ENCODE measurements at regions not wholly inside any gene's neighbourhood (a gene's known extent, or its start where the extent isn't known, plus 50 kb on each side); places are given as distances from the start of the nearest gene placed in this dataset.
"Not testable (repeated sequence)": the region's sequence is repeated elsewhere in the genome, so short reads cannot be mapped to it uniquely, and the experiment has no call there.

DNA sequence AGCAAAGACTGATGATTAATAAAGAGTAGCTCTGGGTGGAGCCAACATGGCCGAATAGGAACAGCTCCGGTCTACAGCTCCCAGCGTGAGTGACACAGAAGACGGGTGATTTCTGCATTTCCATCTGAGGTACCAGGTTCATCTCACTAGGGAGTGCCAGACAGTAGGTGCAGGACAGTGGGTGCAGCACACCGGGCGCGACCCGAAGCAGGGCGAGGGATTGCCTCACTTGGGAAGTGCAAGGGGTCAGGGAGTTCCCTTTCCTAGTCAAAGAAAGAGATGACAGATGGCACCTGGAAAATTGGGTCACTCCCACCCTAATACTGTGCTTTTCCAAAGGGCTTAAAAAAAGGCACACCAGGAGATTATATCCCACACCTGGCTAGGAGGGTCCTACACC is 533.4 kb upstream of the LRATD1 start:
- H3K9me3 ChIP-seq (ENCODE audit: control insufficient read depth in 1 of 2, low read length in 2 of 2); H3K4me3 ChIP-seq (ENCODE audit: low read depth in 1 of 2, low read length in 2 of 2); H3K27me3 ChIP-seq (ENCODE audit: low read depth, low read length); H3K36me3 ChIP-seq (ENCODE audit: control insufficient read depth in 1 of 2, insufficient read depth in 2 of 2, low read length in 2 of 2); H3K4me1 ChIP-seq (ENCODE audit: control insufficient read depth in 1 of 2, insufficient read depth in 2 of 2, low read length in 2 of 2); H3K27ac ChIP-seq (ENCODE audit: low read length): not testable (repeated sequence)

DNA sequence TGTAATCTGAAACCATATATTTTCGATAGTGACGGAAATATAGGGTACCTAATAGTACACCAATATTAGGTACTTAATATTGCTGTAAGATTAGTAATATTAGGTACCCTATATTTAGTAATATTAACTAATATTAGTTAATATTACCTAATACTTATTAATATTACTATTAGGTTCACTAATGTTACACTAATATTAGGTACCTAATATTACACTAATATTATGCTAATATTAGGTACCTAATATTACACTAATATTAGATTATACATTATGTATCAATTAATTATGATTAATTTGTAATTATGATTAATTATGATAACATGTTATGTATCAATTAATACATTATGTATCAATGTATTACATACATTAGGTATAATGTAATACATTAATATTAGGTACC is 518.2 kb upstream of the LRATD1 start:
- Histone ChIP-seq H3K36me3 (ENCODE audit: control insufficient read depth in 1 of 2, insufficient read depth in 2 of 2, low read length in 2 of 2) (no peaks in the 10 kb centered on the region), H3K4me1 (ENCODE audit: control insufficient read depth in 1 of 2, insufficient read depth in 2 of 2, low read length in 2 of 2) (no peaks in the 10 kb centered on the region), H3K4me3 (ENCODE audit: low read depth in 1 of 2, low read length in 2 of 2) (no peak overlapping the region), H3K27ac (ENCODE audit: low read length) (no peak overlapping the region), H3K27me3 (ENCODE audit: low read depth, low read length) (no peaks in the 10 kb centered on the region), H3K9me3 (ENCODE audit: control insufficient read depth in 1 of 2, low read length in 2 of 2) (no peaks in the 10 kb centered on the region)

DNA sequence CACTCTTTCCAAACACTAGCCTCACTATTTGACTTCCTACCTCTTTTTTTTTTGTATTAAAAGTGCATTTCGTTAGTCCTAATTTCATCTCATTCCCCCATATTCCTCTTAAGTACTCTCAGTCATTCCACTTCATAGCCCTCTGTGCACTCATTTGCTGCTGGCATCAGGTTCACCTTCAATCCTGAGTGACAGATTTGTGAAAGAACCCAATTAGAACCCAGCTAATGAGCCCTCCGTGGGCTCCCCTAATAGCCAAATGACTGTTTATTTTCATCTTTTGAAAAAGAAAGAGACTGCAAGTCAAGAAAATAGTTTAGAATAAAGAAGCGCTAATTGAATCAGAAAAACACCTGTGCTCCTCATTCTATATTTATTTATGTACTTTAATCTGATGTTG is 512.1 kb upstream of the LRATD1 start:
- Histone ChIP-seq H3K4me3 (ENCODE audit: low read depth in 1 of 2, low read length in 2 of 2) (no peak overlapping the region), H3K36me3 (ENCODE audit: control insufficient read depth in 1 of 2, insufficient read depth in 2 of 2, low read length in 2 of 2) (no peaks in the 10 kb centered on the region), H3K9me3 (ENCODE audit: control insufficient read depth in 1 of 2, low read length in 2 of 2) (no peaks in the 10 kb centered on the region), H3K4me1 (ENCODE audit: control insufficient read depth in 1 of 2, insufficient read depth in 2 of 2, low read length in 2 of 2) (no peaks in the 10 kb centered on the region), H3K27me3 (ENCODE audit: low read depth, low read length) (no peaks in the 10 kb centered on the region), H3K27ac (ENCODE audit: low read length) (no peak overlapping the region)

DNA sequence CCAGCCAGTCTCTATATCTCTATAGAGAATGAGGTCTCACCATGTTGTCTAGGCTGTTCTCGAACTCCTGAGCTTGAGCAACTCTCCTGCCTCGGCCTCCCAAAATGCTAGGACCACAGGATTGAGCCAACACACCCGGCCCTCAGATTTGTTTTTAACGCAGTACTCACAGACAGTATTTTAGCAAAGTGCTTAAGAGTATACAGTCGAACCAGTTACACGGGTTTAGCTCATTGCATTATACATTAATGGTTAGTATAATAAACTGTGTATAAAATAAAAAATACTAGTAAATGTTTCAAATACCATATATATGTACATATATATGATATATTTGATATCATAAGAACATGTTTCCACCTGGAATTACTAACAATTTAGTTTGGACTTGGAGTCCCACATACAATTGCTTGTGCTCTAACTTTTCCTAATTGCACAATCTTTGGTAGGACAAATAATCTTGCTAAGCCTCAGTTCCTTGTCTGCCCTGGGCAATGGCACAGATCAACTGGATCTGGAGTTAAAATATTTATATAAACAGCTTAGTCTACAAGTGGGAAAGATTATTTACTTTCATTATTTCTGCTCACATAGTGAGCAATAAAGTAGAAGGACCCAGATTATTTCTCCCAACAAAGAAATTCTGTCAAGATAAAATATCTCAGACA is 508.9 kb upstream of the LRATD1 start:
- no peaks in the 10 kb centered on the region for H3K27me3 ChIP-seq (ENCODE audit: low read depth, low read length)
- H3K27ac ChIP-seq (ENCODE audit: low read length): no peak overlapping the region
- H3K9me3 ChIP-seq (ENCODE audit: control insufficient read depth in 1 of 2, low read length in 2 of 2): no peaks in the 10 kb centered on the region
- no peaks in the 10 kb centered on the region for H3K4me1 ChIP-seq (ENCODE audit: control insufficient read depth in 1 of 2, insufficient read depth in 2 of 2, low read length in 2 of 2)
- no peaks in the 10 kb centered on the region for H3K36me3 ChIP-seq (ENCODE audit: control insufficient read depth in 1 of 2, insufficient read depth in 2 of 2, low read length in 2 of 2)
- H3K4me3 ChIP-seq (ENCODE audit: low read depth in 1 of 2, low read length in 2 of 2): no peak overlapping the region

DNA sequence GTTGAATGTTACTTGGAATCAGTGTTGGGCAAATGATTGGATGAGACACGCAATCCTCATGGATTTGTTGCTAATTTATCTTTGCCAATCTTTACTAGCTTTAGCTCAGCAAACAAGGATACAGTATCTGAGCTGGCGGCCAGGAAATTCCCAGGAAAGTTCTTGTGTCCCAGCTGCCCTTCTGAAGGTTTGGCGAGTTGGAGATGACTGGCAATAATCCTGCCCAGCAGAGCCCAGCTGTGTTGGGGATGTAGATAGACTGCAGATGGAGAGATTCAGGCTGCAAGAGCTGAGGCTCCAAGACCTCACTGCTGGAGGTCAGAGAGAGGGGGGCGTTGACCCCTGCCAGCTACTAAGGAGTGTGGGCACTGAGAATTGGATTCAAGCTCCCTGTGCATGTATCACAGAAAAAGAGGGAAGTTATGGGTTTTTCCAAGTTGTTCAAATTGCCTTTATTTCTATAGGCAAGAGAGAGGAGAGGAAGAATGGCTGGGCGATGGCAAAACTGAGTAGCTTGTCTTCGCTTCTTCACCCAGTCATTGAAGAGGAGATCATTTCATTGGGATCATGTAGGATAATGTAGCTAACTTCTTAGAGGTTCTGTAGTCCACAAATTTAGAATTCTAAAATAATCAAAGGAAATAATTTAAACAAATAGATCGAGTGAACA is 506.8 kb upstream of the LRATD1 start:
- Histone ChIP-seq H3K27ac (ENCODE audit: low read length) (no peak overlapping the region), H3K9me3 (ENCODE audit: control insufficient read depth in 1 of 2, low read length in 2 of 2) (no peaks in the 10 kb centered on the region), H3K4me3 (ENCODE audit: low read depth in 1 of 2, low read length in 2 of 2) (no peak overlapping the region), H3K4me1 (ENCODE audit: control insufficient read depth in 1 of 2, insufficient read depth in 2 of 2, low read length in 2 of 2) (no peaks in the 10 kb centered on the region), H3K36me3 (ENCODE audit: control insufficient read depth in 1 of 2, insufficient read depth in 2 of 2, low read length in 2 of 2) (no peaks in the 10 kb centered on the region), H3K27me3 (ENCODE audit: low read depth, low read length) (no peaks in the 10 kb centered on the region)

DNA sequence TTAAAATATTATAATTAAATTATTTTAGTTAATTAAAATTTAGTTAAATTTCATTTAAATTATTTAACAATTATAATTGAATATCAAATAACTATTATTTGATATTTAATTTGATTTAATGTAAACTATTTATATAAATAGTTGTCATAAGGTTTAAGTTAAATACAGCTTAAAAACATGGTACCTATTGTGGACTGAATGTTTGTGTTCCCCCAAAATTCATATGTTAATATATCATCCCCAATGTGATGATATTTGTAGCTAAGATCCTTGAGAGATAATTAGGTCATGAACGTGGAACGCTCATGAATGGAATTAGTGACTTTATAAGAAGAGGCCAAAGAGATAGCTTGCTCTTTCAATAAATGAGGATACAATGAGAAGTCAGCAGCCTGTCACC is 505.7 kb upstream of the LRATD1 start:
- H3K27me3 ChIP-seq (ENCODE audit: low read depth, low read length): no peaks in the 10 kb centered on the region
- H3K27ac ChIP-seq (ENCODE audit: low read length): no peak overlapping the region
- no peaks in the 10 kb centered on the region for H3K4me1 ChIP-seq (ENCODE audit: control insufficient read depth in 1 of 2, insufficient read depth in 2 of 2, low read length in 2 of 2)
- H3K4me3 ChIP-seq (ENCODE audit: low read depth in 1 of 2, low read length in 2 of 2): no peak overlapping the region
- no peaks in the 10 kb centered on the region for H3K9me3 ChIP-seq (ENCODE audit: control insufficient read depth in 1 of 2, low read length in 2 of 2)
- H3K36me3 ChIP-seq (ENCODE audit: control insufficient read depth in 1 of 2, insufficient read depth in 2 of 2, low read length in 2 of 2): no peaks in the 10 kb centered on the region

DNA sequence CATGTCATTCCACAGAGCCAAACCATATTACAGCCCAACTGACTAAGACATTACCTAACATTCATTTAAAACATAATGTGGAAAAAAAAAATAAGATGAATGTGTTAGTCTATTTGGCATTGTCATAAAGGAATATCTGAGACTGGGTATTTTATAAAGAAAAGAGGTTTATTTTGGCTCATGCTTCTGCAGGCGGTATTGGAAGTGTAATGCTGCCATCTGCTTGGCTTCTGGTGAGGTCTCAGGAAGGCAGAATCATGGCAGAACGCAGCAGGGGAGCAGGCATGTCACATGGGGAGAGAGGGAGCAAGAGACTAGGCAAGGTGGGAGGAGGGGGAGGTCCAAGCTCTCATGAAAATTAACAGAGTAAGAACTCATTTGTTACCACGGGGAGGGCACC is 504.8 kb upstream of the LRATD1 start:
- Histone ChIP-seq H3K27ac (ENCODE audit: low read length) (no peak overlapping the region), H3K27me3 (ENCODE audit: low read depth, low read length) (no peaks in the 10 kb centered on the region), H3K4me3 (ENCODE audit: low read depth in 1 of 2, low read length in 2 of 2) (no peak overlapping the region), H3K9me3 (ENCODE audit: control insufficient read depth in 1 of 2, low read length in 2 of 2) (no peaks in the 10 kb centered on the region), H3K36me3 (ENCODE audit: control insufficient read depth in 1 of 2, insufficient read depth in 2 of 2, low read length in 2 of 2) (no peaks in the 10 kb centered on the region), H3K4me1 (ENCODE audit: control insufficient read depth in 1 of 2, insufficient read depth in 2 of 2, low read length in 2 of 2) (no peaks in the 10 kb centered on the region)

DNA sequence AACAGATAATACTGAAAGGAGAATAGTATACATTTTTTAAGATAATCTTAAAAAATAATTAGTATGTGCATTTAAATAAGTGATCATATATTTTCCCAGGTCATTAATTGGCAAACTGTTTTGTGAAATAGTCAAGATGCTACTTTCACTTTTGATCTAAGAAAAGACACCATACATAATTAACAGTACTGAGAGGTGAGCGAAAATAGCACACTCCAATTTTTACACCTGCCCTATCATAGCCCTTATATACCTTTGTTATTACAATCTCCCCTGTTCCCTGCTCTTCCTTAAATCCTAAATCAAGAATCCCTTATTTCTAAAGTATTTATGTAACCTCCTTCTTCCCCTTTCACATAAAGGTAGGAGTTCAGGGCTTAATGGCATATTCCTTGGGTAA is 500.1 kb upstream of the LRATD1 start:
- H3K36me3 ChIP-seq (ENCODE audit: control insufficient read depth in 1 of 2, insufficient read depth in 2 of 2, low read length in 2 of 2): no peaks in the 10 kb centered on the region
- no peak overlapping the region for H3K4me3 ChIP-seq (ENCODE audit: low read depth in 1 of 2, low read length in 2 of 2)
- no peaks in the 10 kb centered on the region for H3K9me3 ChIP-seq (ENCODE audit: control insufficient read depth in 1 of 2, low read length in 2 of 2)
- H3K4me1 ChIP-seq (ENCODE audit: control insufficient read depth in 1 of 2, insufficient read depth in 2 of 2, low read length in 2 of 2): no peaks in the 10 kb centered on the region
- no peak overlapping the region for H3K27ac ChIP-seq (ENCODE audit: low read length)
- no peaks in the 10 kb centered on the region for H3K27me3 ChIP-seq (ENCODE audit: low read depth, low read length)

DNA sequence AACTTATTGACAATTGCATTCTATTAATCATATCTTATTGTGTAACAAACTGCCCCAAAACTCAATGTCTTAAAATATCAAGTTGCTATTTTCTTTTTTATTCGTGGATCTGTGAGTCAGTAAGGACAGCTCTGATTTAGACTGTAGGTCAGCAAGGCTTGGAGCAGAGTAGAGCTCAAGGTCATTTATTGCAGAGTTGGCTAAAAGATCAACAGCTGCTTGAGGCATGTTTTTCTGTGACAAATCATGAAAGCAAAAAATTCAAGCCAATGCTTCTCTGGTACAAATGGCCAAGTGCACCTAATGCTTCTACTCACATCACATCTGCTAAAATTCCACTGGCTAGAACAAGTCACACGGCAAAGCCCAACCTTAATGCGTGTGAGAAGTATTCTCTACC is 497.7 kb upstream of the LRATD1 start:
- Histone ChIP-seq H3K27me3 (ENCODE audit: low read depth, low read length) (no peaks in the 10 kb centered on the region), H3K36me3 (ENCODE audit: control insufficient read depth in 1 of 2, insufficient read depth in 2 of 2, low read length in 2 of 2) (no peaks in the 10 kb centered on the region), H3K9me3 (ENCODE audit: control insufficient read depth in 1 of 2, low read length in 2 of 2) (no peaks in the 10 kb centered on the region), H3K27ac (ENCODE audit: low read length) (no peak overlapping the region), H3K4me3 (ENCODE audit: low read depth in 1 of 2, low read length in 2 of 2) (no peak overlapping the region), H3K4me1 (ENCODE audit: control insufficient read depth in 1 of 2, insufficient read depth in 2 of 2, low read length in 2 of 2) (no peaks in the 10 kb centered on the region)

DNA sequence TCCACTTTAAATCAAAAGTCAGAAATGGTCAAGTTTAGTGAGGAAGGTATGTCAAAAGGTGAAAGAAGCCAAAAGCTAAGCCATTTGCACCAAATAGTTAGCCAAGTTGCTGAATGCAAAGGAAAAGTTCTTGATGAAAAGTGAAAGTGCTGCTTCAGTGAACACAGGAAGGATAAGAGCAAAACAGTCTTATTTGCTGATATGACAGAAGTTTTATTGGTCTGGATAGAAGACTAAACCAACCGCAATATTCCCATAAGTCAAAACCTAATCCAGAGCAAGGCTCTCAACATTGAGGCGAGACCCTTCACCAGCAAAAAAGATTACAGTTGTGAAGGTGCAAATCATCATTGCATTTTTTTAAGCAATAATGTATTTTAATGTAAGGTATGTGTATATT is 496.5 kb upstream of the LRATD1 start:
- H3K27ac ChIP-seq (ENCODE audit: low read length): no peak overlapping the region
- no peaks in the 10 kb centered on the region for H3K4me1 ChIP-seq (ENCODE audit: control insufficient read depth in 1 of 2, insufficient read depth in 2 of 2, low read length in 2 of 2)
- H3K4me3 ChIP-seq (ENCODE audit: low read depth in 1 of 2, low read length in 2 of 2): no peak overlapping the region
- H3K36me3 ChIP-seq (ENCODE audit: control insufficient read depth in 1 of 2, insufficient read depth in 2 of 2, low read length in 2 of 2): no peaks in the 10 kb centered on the region
- no peaks in the 10 kb centered on the region for H3K27me3 ChIP-seq (ENCODE audit: low read depth, low read length)
- no peaks in the 10 kb centered on the region for H3K9me3 ChIP-seq (ENCODE audit: control insufficient read depth in 1 of 2, low read length in 2 of 2)

DNA sequence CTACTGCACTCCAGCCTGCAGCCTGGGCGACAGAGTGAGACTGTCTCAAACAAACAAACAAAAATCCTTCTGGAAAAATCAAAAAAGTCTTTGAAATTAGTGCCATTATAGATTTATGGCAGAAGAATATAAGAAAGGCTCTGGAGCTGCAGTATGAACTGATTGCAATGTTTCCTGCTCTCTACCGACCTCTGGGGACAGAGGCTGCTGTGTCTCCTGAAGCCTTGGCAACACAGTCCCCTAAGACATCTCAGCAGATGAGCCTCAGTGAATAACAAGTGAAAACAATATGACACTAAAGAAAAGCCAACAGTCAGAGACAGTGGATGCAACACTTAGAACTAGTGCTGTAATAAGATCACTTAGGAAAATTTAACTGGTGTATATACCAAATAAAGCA is 494.9 kb upstream of the LRATD1 start:
- no peaks in the 10 kb centered on the region for H3K9me3 ChIP-seq (ENCODE audit: control insufficient read depth in 1 of 2, low read length in 2 of 2)
- no peak overlapping the region for H3K27ac ChIP-seq (ENCODE audit: low read length)
- no peaks in the 10 kb centered on the region for H3K36me3 ChIP-seq (ENCODE audit: control insufficient read depth in 1 of 2, insufficient read depth in 2 of 2, low read length in 2 of 2)
- H3K4me1 ChIP-seq (ENCODE audit: control insufficient read depth in 1 of 2, insufficient read depth in 2 of 2, low read length in 2 of 2): no peaks in the 10 kb centered on the region
- no peak overlapping the region for H3K4me3 ChIP-seq (ENCODE audit: low read depth in 1 of 2, low read length in 2 of 2)
- no peaks in the 10 kb centered on the region for H3K27me3 ChIP-seq (ENCODE audit: low read depth, low read length)

DNA sequence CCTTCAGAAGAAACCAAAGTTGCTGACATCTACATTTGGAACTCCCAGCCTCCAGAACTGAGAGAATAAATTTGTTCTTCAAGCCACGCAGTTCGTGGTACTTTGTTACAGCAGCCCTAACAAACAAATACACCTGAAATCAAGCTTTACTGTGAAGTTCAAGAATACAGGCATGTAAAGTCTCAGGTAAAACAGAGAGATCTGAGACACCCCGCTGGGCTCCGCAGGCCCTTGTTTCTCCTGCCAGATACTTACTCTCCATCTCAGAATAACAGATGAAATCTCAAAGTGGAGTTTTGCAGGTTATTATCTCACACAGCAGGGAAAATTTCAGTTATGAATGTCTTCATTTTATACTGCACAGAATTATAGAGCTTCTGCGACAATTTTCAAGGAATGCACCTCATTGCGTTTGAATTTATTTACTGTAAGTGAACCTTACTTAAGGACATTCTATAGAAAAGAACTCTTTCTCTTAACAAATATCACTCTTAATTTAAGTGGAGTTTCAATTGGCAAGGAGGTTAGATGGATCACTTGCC is 492.4 kb upstream of the LRATD1 start:
- Histone ChIP-seq H3K9me3 (ENCODE audit: control insufficient read depth in 1 of 2, low read length in 2 of 2) (no peaks in the 10 kb centered on the region), H3K27me3 (ENCODE audit: low read depth, low read length) (no peaks in the 10 kb centered on the region), H3K4me3 (ENCODE audit: low read depth in 1 of 2, low read length in 2 of 2) (no peak overlapping the region), H3K27ac (ENCODE audit: low read length) (no peak overlapping the region), H3K4me1 (ENCODE audit: control insufficient read depth in 1 of 2, insufficient read depth in 2 of 2, low read length in 2 of 2) (no peaks in the 10 kb centered on the region), H3K36me3 (ENCODE audit: control insufficient read depth in 1 of 2, insufficient read depth in 2 of 2, low read length in 2 of 2) (no peaks in the 10 kb centered on the region)

All from muscle layer of duodenum (tissue), 2 donors.